NCI-H446 treated with DMSO at 0.1 percent for 48 hours (cell line): ENCODE measurements at regions not wholly inside any gene's neighbourhood (a gene's known extent, or its start where the extent isn't known, plus 50 kb on each side); places are given as distances from the start of the nearest gene placed in this dataset.
"Not testable (repeated sequence)": the region's sequence is repeated elsewhere in the genome, so short reads cannot be mapped to it uniquely, and the experiment has no call there.

ENCODE experiments used
- DNase-seq: peaks from one replicate; lab custom pipeline; 2025; lab: John Stamatoyannopoulos, UW

DNA sequence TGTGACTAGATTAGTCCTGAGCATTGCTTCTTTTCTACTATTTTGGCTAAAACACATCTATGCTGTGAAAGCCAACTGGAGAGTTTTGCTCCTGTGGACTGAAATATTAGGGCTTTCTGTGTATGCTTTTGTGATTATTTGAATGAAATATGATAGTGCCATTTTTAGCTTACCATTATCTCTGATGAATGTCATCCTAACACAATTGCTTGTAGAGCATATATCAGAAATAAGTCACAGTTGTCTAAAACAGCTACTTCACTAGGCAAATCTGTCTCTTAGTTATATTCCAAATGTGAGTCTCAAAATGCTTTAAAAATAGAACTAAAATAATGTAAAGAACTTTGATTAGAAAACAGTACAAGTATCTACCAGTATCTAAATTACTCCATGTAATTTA, 401.4 kb upstream of the PTCHD4 start:
- DNase-seq, result no peak

- no peak for DNase-seq
These were observed 400.4 kb upstream of the PTCHD4 start for GRCh38 chr6:48511378-48511777.

- DNase-seq, result no peak
These were observed 394.6 kb upstream of the PTCHD4 start for GRCh38 chr6:48505621-48506020.

GRCh38 chr6:48493432-48493831, 382.4 kb upstream of the PTCHD4 start:
- DNase-seq, result not testable (repeated sequence)

DNA sequence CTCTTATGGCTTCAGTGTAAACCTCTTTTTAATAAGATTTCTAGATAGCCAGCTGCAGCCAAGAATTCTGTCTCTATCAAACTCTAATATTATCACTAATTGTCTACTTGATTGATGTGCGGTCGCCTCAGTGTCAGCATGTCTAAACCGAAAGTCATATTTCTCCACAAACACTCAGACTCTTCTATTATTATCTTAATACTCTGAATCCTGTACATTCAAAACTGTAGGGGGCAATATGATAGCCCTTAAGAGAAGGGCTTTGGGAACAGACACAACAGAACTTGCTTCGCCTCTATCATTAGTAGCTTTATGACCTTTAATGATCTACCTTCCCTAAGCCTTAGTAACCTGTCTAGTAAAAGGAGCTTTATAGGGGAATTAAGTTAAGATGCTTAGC, 379.7 kb upstream of the PTCHD4 start:
- no peak for DNase-seq

DNA sequence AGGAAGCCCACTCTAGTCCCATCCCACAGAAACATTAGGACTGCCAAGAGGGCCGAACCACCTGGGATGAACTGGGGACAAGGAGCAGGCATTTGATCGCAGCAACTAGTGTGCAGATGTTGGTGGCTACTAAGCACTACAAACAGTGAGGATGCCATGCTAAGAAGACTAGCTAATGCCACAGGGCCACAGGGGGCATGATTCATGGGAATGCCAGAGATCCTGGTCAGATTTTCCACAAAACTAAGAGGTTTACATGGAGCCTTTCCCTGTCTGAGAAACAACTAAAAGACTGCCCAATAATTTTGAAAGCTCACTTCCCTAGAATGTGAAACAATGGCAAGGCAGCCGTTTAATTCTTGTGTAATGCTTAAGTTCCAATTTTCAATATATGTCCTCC, 375.9 kb upstream of the PTCHD4 start:
- DNase-seq, result no peak

DNA sequence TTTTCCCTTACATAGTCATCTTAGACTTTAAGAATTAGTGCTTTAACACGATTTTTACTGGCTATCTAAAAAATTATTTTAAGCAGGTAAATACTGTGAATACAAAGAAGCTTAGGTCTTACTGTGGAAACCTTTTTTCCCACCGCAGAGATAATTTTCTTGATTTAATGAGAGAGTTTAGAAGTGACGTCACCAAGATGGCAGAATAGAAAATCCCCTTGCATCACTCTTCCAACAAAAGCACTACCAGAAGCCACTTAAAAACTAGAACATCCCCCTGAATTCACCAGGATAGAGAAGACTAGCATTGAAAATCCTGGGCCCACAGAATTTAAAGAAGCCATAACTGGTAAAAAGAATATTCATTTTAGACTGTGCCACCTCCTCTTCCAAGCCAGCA, 375.4 kb upstream of the PTCHD4 start:
- DNase-seq, result no peak

- DNase-seq, result no peak
These were observed 365.3 kb upstream of the PTCHD4 start for GRCh38 chr6:48476257-48476656.

DNA sequence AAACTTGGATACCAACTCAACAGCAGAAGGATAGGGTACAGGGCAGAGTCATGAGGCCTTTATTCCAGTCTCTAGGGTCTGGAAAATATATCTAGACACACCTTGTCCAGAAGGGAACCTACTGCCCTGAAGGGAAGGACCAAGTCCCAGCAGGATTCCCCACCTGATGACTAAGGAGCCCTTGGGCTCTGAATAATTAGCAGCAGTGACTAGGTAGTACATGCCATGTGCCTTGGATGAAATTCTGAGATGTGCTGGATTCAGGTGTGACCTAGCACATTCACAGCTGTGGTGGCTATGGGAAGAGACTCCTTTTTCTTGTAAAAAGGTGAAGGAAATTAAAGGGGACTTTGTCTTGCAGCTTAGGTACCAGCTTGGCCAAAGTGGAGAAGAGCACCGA, 364.3 kb upstream of the PTCHD4 start:
- DNase-seq, result no peak

GRCh38 chr6:48474830-48475229, 363.8 kb upstream of the PTCHD4 start:
- DNase-seq, result peak; percentile 58

DNA sequence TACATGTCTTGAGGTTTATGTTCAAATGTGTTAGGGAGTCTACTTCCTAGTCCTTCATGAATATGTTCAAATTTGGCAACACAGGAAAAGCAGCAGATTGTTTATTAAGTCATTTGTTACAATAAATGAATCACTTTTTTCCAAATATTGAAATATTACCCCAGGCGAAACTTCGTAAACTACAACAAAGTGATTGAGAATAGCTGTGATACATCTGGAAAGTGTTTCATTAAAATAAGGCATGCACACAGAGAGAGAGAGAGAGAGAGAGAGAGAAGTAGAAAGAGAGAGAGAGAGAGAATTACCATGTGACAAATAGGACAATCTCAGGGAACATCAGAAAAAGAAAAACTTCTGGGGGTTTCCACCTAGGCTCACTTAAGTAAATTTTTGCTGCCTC, 363.1 kb upstream of the PTCHD4 start:
- no peak for DNase-seq

DNA sequence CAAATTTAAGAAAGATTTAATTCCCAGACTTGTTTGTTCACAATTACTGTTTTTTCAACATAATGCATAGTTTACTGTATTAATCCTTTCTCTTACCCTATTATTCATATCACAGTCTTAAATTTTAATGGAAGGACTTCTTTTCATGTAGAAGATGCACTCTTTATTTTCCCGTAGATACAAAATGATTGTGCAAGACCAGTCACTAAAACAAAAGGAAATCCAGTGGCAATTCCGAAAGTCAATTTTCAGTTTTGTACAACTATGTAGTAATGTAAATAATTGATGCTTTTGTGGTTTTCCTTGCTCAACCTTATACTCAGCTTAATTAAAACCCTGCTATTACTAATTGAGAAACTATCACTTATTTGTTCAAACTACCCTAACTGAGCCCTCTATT, 361.5 kb upstream of the PTCHD4 start:
- DNase-seq, result no peak

- DNase-seq, result no peak
These were observed 361.1 kb upstream of the PTCHD4 start for GRCh38 chr6:48472091-48472490.

DNA sequence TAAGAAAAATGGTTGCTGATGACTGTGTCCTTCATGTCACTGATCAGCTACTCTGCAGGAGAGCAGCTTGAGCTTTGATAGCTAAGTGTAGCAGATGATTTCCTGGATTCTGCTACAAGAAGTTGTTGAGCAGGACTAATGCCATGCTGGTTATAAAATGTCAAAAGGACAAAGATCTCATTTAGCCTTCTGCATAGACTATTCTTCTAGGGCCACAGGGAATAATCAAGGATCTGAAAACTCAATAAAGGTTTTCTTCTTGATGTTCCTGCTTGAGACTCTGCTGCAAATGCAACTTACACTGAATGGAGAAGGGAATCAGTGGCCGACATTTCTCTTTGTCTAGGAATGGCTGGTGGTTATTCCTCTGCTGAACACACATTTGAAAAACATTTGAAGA, 360.3 kb upstream of the PTCHD4 start:
- DNase-seq, result no peak

DNA sequence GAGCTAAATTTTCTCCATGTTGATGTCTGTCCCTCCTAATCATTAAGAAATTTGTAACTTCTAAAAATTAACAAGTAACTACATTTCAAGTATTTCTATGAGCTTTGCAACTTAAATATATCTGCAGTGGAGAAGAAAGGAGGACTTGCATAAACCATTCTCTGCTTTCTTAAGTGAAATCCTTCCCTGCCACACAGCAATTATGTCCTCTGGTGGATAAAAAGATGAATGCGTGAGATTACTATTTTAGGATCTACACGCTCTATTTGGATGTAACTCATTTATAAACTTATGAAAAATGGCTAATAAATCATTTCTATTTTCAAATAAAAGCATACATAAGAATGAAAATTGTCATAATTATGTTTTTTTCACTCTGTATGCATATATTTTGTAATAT, 338.0 kb upstream of the PTCHD4 start:
- DNase-seq, result no peak

DNA sequence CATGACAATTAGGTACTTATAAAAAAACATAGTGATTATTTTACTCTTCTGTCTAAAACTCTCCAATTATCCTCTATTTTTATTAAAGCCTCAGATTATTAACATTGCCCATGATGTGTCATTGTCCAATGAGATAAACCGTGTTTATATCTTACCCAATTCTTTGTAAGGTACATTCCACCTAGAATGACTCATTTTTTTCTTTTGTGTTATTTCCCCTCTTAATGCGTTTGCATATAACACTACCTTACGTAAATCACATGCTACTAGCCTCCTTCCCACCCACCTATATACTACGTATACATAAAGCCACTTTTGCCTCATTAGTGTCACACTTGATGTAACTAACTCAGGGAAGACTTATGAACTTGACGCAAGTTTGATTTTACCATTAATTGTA, 336.3 kb upstream of the PTCHD4 start:
- DNase-seq, result no peak

GRCh38 chr6:48429610-48430009, 318.6 kb upstream of the PTCHD4 start:
- DNase-seq, result no peak

DNA sequence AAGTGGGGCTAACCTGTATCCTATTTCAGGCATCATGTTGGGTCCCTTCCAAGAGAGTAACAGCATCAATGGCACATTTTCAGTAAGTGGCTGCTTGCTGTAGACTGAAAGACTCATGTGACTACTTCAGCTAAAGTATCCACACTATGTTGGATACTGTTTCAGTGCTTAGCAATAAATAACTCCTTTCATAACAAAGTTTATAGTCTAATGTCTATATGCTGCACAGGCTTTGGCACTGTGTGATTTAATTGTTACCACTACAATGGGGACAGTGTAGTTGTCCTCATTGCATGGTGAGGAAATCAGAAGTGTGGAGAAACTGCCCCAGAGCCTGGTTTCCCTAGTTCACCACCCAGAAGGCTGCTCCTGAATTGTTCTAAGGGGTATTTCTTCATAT, 318.0 kb upstream of the PTCHD4 start:
- no peak for DNase-seq

DNA sequence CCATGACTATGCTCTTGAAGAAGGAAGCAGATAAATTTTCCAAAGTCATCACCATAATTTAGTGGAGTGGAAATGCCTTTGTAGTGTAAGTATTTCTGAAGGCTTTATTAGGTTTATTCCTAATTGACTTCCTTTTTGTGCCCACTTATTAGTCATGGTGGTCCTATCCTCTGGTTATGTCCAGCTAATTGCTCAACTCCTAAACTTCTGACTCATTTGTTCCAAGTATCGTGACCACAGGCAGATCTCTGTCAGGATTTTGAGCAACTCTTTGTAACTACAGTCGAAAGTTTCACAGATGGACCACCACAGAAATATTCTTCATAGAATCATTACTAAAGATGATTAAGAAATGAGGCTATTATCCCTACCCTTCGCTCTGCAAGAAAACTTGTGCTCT, 315.6 kb upstream of the PTCHD4 start:
- no peak for DNase-seq

GRCh38 chr6:48423640-48424365, 312.8 kb upstream of the PTCHD4 start:
- no peak for DNase-seq

GRCh38 chr6:48419992-48420391, 309.0 kb upstream of the PTCHD4 start:
- DNase-seq, result no peak

DNA sequence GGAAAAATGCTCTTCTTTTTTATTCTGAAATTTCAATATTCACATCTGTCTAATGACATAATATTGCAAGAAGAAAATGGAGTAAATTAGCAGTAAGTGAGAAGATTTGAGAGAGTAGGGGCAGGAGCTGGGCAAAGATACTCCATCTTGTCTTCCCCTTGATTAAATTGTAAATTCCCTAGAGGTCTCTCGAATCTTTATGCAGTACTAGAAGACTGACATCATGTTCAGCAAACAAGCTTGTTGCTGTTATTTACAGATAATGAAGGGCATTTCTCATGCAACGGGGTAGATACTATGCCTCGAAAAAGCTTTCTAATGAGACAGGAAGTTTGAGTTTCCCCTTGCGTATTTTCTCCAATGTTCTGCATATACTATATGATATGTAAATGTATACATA, 306.9 kb upstream of the PTCHD4 start:
- no peak for DNase-seq

- no peak for DNase-seq
These were observed 301.7 kb upstream of the PTCHD4 start for GRCh38 chr6:48412656-48413055.

GRCh38 chr6:48404927-48405326, 293.9 kb upstream of the PTCHD4 start:
- no peak for DNase-seq

GRCh38 chr6:48403587-48403986, 292.6 kb upstream of the PTCHD4 start:
- no peak for DNase-seq
